Fibroblast of the aortic adventitia (primary cell): ENCODE measurements at regions not wholly inside any gene's neighbourhood (a gene's known extent, or its start where the extent isn't known, plus 50 kb on each side); places are given as distances from the start of the nearest gene placed in this dataset.
A peak's percentile ranks its signal among the peaks of the same experiment; 100 is the strongest.

Experiments
- DNase-seq: peaks from one replicate; pipeline ENCODE4 v3.0.0-alpha.2; 2010; ENCODE audit warnings: low read depth
- H3K4me3 ChIP-seq: 2 replicates; pipeline ENCODE4 v1.5.1; 2011; ENCODE audit warnings: low read depth, mild to moderate bottlenecking, control low read depth, low read length, moderate library complexity
- CTCF ChIP-seq: IDR thresholded peaks from 2 replicates; pipeline ENCODE4 v1.5.1; 2011; ENCODE audit warnings: mild to moderate bottlenecking, low read length, control low read depth, inconsistent platforms; ENCODE audit not compliant: insufficient read depth

- TF ChIP-seq CTCF = no peak
These were observed 600.0 kb downstream of the FGF9 start for GRCh38 chr13:22270881-22271280.

GRCh38 chr13:22271903-22272302 is 601.0 kb downstream of the FGF9 start:
- no peak for TF ChIP-seq CTCF
- DNase-seq = no peak
- no peak overlapping the region for H3K4me3 ChIP-seq

More at GRCh38 chr13:22270881-22271280, 600.0 kb downstream of the FGF9 start:
- DNase-seq = no peak
- no peak overlapping the region for H3K4me3 ChIP-seq

GRCh38 chr13:22275393-22275792 is 604.5 kb downstream of the FGF9 start:
- no peak for DNase-seq
- no peak overlapping the region for H3K4me3 ChIP-seq
- TF ChIP-seq CTCF = no peak

GRCh38 chr13:22276616-22277015 is 605.7 kb downstream of the FGF9 start:
- H3K4me3 ChIP-seq = no peak overlapping the region
- no peak for TF ChIP-seq CTCF
- no peak for DNase-seq

- H3K4me3 ChIP-seq = no peak overlapping the region
- TF ChIP-seq CTCF = peak; percentile 6
- peak; percentile 25 for DNase-seq
These were observed 607.6 kb downstream of the FGF9 start for GRCh38 chr13:22278336-22278929.

GRCh38 chr13:22285867-22286266 is 615.0 kb downstream of the FGF9 start:
- no peak overlapping the region for H3K4me3 ChIP-seq
- no peak for DNase-seq
- TF ChIP-seq CTCF = no peak

- DNase-seq = no peak
These were observed 615.5 kb downstream of the FGF9 start for GRCh38 chr13:22286338-22286737.

More at GRCh38 chr13:22286338-22286737, 615.5 kb downstream of the FGF9 start:
- no peak overlapping the region for H3K4me3 ChIP-seq
- TF ChIP-seq CTCF = no peak
